ENCODE measurements at regions not wholly inside any gene's neighbourhood (a gene's known extent, or its start where the extent isn't known, plus 50 kb on each side); places are given as distances from the start of the nearest gene placed in this dataset.

DNA sequence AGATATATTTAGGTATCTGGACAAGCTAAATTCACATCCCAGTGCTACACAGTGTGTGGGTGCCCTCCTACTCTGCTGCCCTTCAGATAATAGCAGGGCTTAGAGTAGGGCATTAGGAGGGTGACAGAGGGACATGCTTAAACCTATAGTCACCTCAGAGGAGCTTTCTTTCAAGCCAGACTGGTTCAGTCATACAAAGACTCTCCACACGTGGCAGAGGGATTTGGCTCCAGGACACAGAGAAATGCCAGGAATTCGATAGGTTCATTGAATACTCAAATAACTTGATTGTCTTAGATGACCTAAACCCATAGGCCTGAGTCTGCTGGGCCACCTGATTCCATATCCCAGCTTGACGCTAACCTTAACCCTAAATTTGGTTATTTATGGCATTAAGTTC, 163.5 kb downstream of the TPH2 start:
- Histone ChIP-seq H3K36me3 (no peaks in the 10 kb centered on the region), H3K4me1 (no peaks in the 10 kb centered on the region), H3K27me3 (no peaks in the 10 kb centered on the region), H3K9me3 (peaks cover 0 to 2% of the 10 kb centered on the region in 2 donors), H3K27ac (no peak overlapping the region), H3K4me3 (no peak overlapping the region)
- ATAC-seq (no peak), DNase-seq (no peak)
- intact Hi-C loops (cut with DNase I) = no loop called here
- TF ChIP-seq, protein P1, sequence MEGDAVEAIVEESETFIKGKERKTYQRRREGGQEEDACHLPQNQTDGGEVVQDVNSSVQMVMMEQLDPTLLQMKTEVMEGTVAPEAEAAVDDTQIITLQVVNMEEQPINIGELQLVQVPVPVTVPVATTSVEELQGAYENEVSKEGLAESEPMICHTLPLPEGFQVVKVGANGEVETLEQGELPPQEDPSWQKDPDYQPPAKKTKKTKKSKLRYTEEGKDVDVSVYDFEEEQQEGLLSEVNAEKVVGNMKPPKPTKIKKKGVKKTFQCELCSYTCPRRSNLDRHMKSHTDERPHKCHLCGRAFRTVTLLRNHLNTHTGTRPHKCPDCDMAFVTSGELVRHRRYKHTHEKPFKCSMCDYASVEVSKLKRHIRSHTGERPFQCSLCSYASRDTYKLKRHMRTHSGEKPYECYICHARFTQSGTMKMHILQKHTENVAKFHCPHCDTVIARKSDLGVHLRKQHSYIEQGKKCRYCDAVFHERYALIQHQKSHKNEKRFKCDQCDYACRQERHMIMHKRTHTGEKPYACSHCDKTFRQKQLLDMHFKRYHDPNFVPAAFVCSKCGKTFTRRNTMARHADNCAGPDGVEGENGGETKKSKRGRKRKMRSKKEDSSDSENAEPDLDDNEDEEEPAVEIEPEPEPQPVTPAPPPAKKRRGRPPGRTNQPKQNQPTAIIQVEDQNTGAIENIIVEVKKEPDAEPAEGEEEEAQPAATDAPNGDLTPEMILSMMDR (IDR thresholded peaks at IDR 0.05) = no peak

- ATAC-seq = no peak
- intact Hi-C loops (cut with DNase I) = no loop called here
- TF ChIP-seq, protein P1 (IDR thresholded peaks at IDR 0.05) = no peak
Observed at GRCh38 chr12:72105849-72106248, 166.3 kb upstream of the TRHDE start.

GRCh38 chr12:72110937-72111650, 161.1 kb upstream of the TRHDE start:
- H3K27ac ChIP-seq = no peak overlapping the region
- H3K4me3 ChIP-seq = no peak overlapping the region
- DNase-seq (no peak), ATAC-seq (no peak)
- H3K9me3 ChIP-seq = no peaks in the 10 kb centered on the region
- no peaks in the 10 kb centered on the region for H3K4me1 ChIP-seq
- intact Hi-C loops (cut with DNase I) = no loop called here
- no peaks in the 10 kb centered on the region for H3K36me3 ChIP-seq
- H3K27me3 ChIP-seq = no peaks in the 10 kb centered on the region
- TF ChIP-seq, protein P1 (IDR thresholded peaks at IDR 0.05) = no peak

More at GRCh38 chr12:72105849-72106248, 166.3 kb upstream of the TRHDE start:
- Histone ChIP-seq H3K36me3 (no peaks in the 10 kb centered on the region), H3K9me3 (no peaks in the 10 kb centered on the region), H3K4me3 (no peak overlapping the region), H3K27me3 (no peaks in the 10 kb centered on the region), H3K4me1 (no peaks in the 10 kb centered on the region), H3K27ac (no peak overlapping the region)
- DNase-seq = no peak

- ATAC-seq (no peak), DNase-seq (no peak)
- Histone ChIP-seq H3K9me3 (no peaks in the 10 kb centered on the region), H3K27ac (no peak overlapping the region), H3K27me3 (no peaks in the 10 kb centered on the region), H3K4me3 (no peak overlapping the region), H3K4me1 (no peaks in the 10 kb centered on the region), H3K36me3 (no peaks in the 10 kb centered on the region)
- TF ChIP-seq, protein P1 (IDR thresholded peaks at IDR 0.05) = no peak
- intact Hi-C loops (cut with DNase I) = no loop called here
Observed at GRCh38 chr12:72111706-72112105, 160.5 kb upstream of the TRHDE start.

DNA sequence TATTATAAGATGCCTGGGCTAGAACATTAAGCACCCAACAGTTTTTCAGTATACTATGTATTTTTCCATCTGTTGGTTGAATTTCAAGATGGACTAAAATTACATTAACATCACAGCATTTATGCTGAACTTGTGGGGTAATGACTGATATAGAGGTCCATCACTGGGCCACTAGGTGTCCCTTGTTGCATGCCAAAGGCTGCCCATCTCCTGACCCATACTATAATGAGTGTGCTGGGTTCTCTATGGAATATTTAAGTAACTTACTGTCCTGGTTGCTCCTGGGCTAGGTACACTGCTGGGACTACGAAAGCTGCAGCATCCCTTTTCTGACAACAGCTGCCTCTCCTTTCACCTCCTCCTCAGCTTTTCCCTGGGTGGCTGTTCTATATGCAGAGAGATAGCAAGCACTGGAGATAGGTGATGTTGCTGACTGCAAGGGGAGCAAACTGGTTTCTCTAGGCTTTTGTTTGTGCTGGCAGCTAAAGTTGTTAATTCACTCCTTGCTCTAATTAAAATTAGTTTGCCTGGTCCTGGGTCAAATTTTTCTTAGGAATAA, 138.6 kb upstream of the TRHDE start:
- no peak for ATAC-seq

More for the DNA sequence above, 138.6 kb upstream of the TRHDE start:
- H3K36me3 ChIP-seq = no peaks in the 10 kb centered on the region
- H3K4me1 ChIP-seq = no peaks in the 10 kb centered on the region
- no peaks in the 10 kb centered on the region for H3K9me3 ChIP-seq
- no peak for DNase-seq
- no peak overlapping the region for H3K27ac ChIP-seq
- H3K4me3 ChIP-seq = no peak overlapping the region
- intact Hi-C loops (cut with DNase I) = no loop called here
- TF ChIP-seq, protein P1 (IDR thresholded peaks at IDR 0.05) = no peak
- no peaks in the 10 kb centered on the region for H3K27me3 ChIP-seq

Data from left lung (tissue), 4 donors.